Transverse colon (tissue), 4 donors: ENCODE measurements at regions not wholly inside any gene's neighbourhood (a gene's known extent, or its start where the extent isn't known, plus 50 kb on each side); places are given as distances from the start of the nearest gene placed in this dataset.

ENCODE experiments used
- POLR2AphosphoS5 ChIP-seq, 3 donors: sonication (generic); formaldehyde crosslinking; IDR thresholded peaks; one replicate each; pipeline ENCODE4 v1.6.1; 2016; ENCODE audit warnings: antibody characterized with exemption in 3 of 3
- TF ChIP-seq, protein P1 (sequence below), 5 experiments: fragments of 200-600 bp in 3 of 5; fragments of 450-650 bp in 2 of 5; sonication (generic) in 3 of 5; IDR thresholded peaks; 1 replicate in 2 of 5; 2 replicates in 3 of 5; pipeline ENCODE4 v1.5.1; 2016 to 2017; ENCODE audit warnings: antibody characterized with exemption in 5 of 5, inconsistent platforms in 3 of 5, mild to moderate bottlenecking in 2 of 5, moderate library complexity in 1 of 5

DNA sequence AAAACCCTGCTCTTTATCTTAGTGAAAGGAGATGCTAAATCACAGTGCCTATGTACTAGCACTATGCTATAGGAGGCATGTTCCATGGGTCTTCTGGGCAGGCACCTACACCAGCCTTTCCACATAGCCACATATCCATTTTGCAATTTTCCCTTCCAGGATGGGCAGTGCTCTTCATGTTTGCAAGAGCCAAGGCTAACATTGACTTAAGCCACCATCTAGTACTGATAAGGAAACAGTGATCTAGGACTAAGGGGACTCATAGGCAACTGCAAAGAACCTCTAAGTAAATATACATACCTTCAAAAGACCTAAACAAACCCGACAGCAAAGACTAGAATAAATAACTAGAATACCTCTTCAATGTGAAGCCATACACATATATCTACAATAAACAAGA, 919.7 kb upstream of the GYPC start:
- TF ChIP-seq, protein P1, sequence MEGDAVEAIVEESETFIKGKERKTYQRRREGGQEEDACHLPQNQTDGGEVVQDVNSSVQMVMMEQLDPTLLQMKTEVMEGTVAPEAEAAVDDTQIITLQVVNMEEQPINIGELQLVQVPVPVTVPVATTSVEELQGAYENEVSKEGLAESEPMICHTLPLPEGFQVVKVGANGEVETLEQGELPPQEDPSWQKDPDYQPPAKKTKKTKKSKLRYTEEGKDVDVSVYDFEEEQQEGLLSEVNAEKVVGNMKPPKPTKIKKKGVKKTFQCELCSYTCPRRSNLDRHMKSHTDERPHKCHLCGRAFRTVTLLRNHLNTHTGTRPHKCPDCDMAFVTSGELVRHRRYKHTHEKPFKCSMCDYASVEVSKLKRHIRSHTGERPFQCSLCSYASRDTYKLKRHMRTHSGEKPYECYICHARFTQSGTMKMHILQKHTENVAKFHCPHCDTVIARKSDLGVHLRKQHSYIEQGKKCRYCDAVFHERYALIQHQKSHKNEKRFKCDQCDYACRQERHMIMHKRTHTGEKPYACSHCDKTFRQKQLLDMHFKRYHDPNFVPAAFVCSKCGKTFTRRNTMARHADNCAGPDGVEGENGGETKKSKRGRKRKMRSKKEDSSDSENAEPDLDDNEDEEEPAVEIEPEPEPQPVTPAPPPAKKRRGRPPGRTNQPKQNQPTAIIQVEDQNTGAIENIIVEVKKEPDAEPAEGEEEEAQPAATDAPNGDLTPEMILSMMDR (IDR thresholded peaks at IDR 0.05) = no peak
- no peak for TF ChIP-seq POLR2AphosphoS5 (IDR thresholded peaks at IDR 0.05)
